H1 (cell line): ENCODE measurements at regions not wholly inside any gene's neighbourhood (a gene's known extent, or its start where the extent isn't known, plus 50 kb on each side); places are given as distances from the start of the nearest gene placed in this dataset.

Experiments used
- KDM5A ChIP-seq: fragments of 200-600 bp; IDR thresholded peaks from 2 replicates; pipeline ENCODE4 v1.7.1; 2012; ENCODE audit warnings: mild to moderate bottlenecking, low read length, inconsistent platforms, mixed read lengths
- POLR2AphosphoS5 ChIP-seq: IDR thresholded peaks from 2 replicates; pipeline ENCODE4 v1.6.1; 2011; ENCODE audit warnings: low read depth, low read length

DNA sequence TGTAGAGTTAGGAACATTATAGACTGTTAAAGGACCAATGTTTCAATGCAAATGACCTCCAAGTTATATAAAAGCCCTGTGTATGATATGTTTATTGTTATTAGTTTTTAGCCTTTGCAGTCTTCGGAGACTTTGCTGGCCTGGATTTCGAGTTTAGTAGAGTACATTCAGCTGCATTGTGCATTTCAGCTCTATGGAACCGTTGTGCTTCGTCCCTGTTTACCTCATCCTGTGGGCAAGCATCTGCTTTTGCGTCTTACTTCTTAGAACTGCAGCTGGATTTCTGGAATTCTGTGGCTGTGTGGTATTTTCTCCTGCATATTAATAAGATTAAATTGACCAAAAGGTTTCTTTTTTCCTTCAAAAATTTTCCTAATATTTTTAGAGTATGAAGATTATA is 138.6 kb downstream of the KCNRG start:
- TF ChIP-seq POLR2AphosphoS5 = no peak
- no peak for TF ChIP-seq KDM5A
